GM12878 (cell line): ENCODE measurements at regions not wholly inside any gene's neighbourhood (a gene's known extent, or its start where the extent isn't known, plus 50 kb on each side); places are given as distances from the start of the nearest gene placed in this dataset.

Experiments used
- ATAC-seq: fragments of 200-7000 bp; cut with Tn5 transposase; 3 replicates; pipeline ENCODE4 v1.9.1; 2020; ENCODE audit warnings: mild to moderate bottlenecking, moderate library complexity
- BruUV-seq: library from RNA; stranded (reverse); fragments of 400-500 nt; replicated peaks from 2 replicates; lab custom pipeline; 2021; lab: Mats Ljungman, UMichigan
- CTCF ChIA-PET: fragments of 300-600 bp; sonication (Branson Sonifier 250); formaldehyde crosslinking; extraction: SDS; loops from one replicate; lab custom pipeline; 2021; ENCODE audit warnings: inconsistent platforms; lab: Yijun Ruan, JAX
- POLR2A ChIA-PET: fragments of 350-600 bp; formaldehyde crosslinking; extraction: SDS; loops from one replicate; lab custom pipeline; 2021; ENCODE audit warnings: inconsistent platforms; lab: Charles Lee
- RAD21 ChIA-PET: fragments of 300-600 bp; sonication (Branson Sonifier 250); formaldehyde crosslinking; loops from one replicate; lab custom pipeline; 2023; ENCODE audit warnings: antibody characterized with exemption; ENCODE audit not compliant: unreplicated experiment; lab: Charles Lee
- SMC1A ChIA-PET: fragments of 300-600 bp; sonication (Branson Sonifier 250); formaldehyde crosslinking; loops from one replicate; lab custom pipeline; 2023; ENCODE audit not compliant: unreplicated experiment, uncharacterized antibody; lab: Charles Lee
- DNase-seq: peaks from one replicate; pipeline ENCODE4 v3.0.0-alpha.2; 2011; ENCODE audit warnings: low read depth, low spot score
- FAIRE-seq: peaks from 3 replicates; lab custom pipeline; 2011; peaks lifted over from hg19 to GRCh38; lab: Jason Lieb, UNC
- H2AFZ ChIP-seq: 2 replicates; pipeline ENCODE4 v1.6.0; 2011; ENCODE audit warnings: low read depth, low read length, control low read depth; ENCODE audit not compliant: control insufficient read depth
- H3K27ac ChIP-seq: 2 replicates; pipeline ENCODE4 v1.5.1; 2011; ENCODE audit warnings: control low read depth; ENCODE audit not compliant: control insufficient read depth, insufficient read depth
- H3K27me3 ChIP-seq, 2 experiments: replicated peaks in 1 of 2; 2 replicates each; pipeline versions ENCODE4 v1.6.0 to v1.6.1; 2011; ENCODE audit warnings: low read length in 1 of 2; ENCODE audit not compliant: control insufficient read depth in 2 of 2, insufficient read depth in 2 of 2
- H3K36me3 ChIP-seq, 2 experiments: 2 replicates each; pipeline ENCODE4 v1.5.1; 2011; ENCODE audit warnings: low read length in 1 of 2; ENCODE audit not compliant: control insufficient read depth in 2 of 2, insufficient read depth in 2 of 2
- H3K4me1 ChIP-seq: 2 replicates; pipeline ENCODE4 v1.6.1; 2011; ENCODE audit warnings: mild to moderate bottlenecking, low read length, moderate library complexity, mixed read lengths; ENCODE audit not compliant: control insufficient read depth, insufficient read depth
- H3K4me2 ChIP-seq: 2 replicates; pipeline ENCODE4 v1.6.0; 2011; ENCODE audit warnings: control low read depth; ENCODE audit not compliant: control insufficient read depth, insufficient read depth
- H3K4me3 ChIP-seq: fragments of 200-600 bp; sonication (generic); 2 replicates; pipeline ENCODE4 v1.5.1; 2016
- H3K79me2 ChIP-seq: 2 replicates; pipeline ENCODE4 v1.6.0; 2011; ENCODE audit warnings: low read length; ENCODE audit not compliant: control insufficient read depth, insufficient read depth
- H3K9ac ChIP-seq: 2 replicates; pipeline ENCODE4 v1.8.0; 2011; ENCODE audit warnings: low read length, control low read depth, mixed read lengths; ENCODE audit not compliant: control insufficient read depth, insufficient read depth
- H3K9me3 ChIP-seq: replicated peaks from 3 replicates; pipeline ENCODE4 v1.5.1; 2011; ENCODE audit warnings: mild to moderate bottlenecking, low read length; ENCODE audit not compliant: control insufficient read depth, insufficient read depth
- H4K20me1 ChIP-seq: 2 replicates; pipeline ENCODE4 v1.6.0; 2011; ENCODE audit not compliant: control insufficient read depth, insufficient read depth
- ASH2L ChIP-seq: fragments of 300-600, 200-600 bp; sonication (generic); IDR thresholded peaks from 2 replicates; pipeline ENCODE4 v1.6.1; 2017; ENCODE audit warnings: low read depth, mild to moderate bottlenecking, borderline replicate concordance
- CREM ChIP-seq: IDR thresholded peaks from 2 replicates; pipeline ENCODE4 v1.6.1; 2014; ENCODE audit warnings: antibody characterized with exemption, low read depth
- CTCF ChIP-seq, 3 experiments: IDR thresholded peaks in 2 of 3; conservative IDR thresholded peaks in 1 of 3; 2 replicates each; pipeline ENCODE4 v1.5.1; 2011; ENCODE audit warnings: low read depth in 3 of 3, low read length in 3 of 3, mild to moderate bottlenecking in 3 of 3, control low read depth in 2 of 3, moderate library complexity in 2 of 3, inconsistent platforms in 1 of 3, mixed read lengths in 1 of 3; ENCODE audit not compliant: control insufficient read depth in 2 of 3, insufficient read depth in 1 of 3; ENCODE audit errors: extremely low read depth in 1 of 3
- NFXL1 ChIP-seq: fragments of 450-650 bp; IDR thresholded peaks from 2 replicates; pipeline ENCODE4 v1.6.1; 2017; ENCODE audit warnings: antibody characterized with exemption, mild to moderate bottlenecking, borderline replicate concordance
- NFYB ChIP-seq: IDR thresholded peaks from 2 replicates; pipeline ENCODE4 v1.6.1; 2011; ENCODE audit warnings: low read depth, mild to moderate bottlenecking, low read length, improper control_type of control experiment, moderate library complexity; ENCODE audit not compliant: insufficient read depth
- SIN3A ChIP-seq: IDR thresholded peaks from 2 replicates; pipeline ENCODE4 v1.6.1; 2012; ENCODE audit warnings: low read depth, low read length, improper control_type of control experiment
- STAT3 ChIP-seq: IDR thresholded peaks from 2 replicates; pipeline ENCODE4 v1.6.1; 2011; ENCODE audit warnings: low read depth, low read length, improper control_type of control experiment
- WGBS: methylation state at CpG from one replicate; pipeline ENCODE4 v1.1.6; 2016; ENCODE audit warnings: low lambda C conversion rate; ENCODE audit not compliant: insufficient replicate concordance, insufficient coverage; ENCODE audit errors: missing lambda C conversion rate; 5-methylcytosine and 5-hydroxymethylcytosine counted together
- in situ Hi-C: fragments of 300-500 bp; cut with MboI; formaldehyde crosslinking; loops from 9 replicates; pipeline ENCODE4 v1.14.3; 2018; ENCODE audit warnings: mixed read lengths
- intact Hi-C: fragments of 100-400 bp; cut with micrococcal nuclease; formaldehyde crosslinking; loops from one replicate; pipeline ENCODE4 v1.14.2; 2022; ENCODE audit not compliant: unreplicated experiment
- TF ChIP-seq, protein P1 (sequence below): fragments of 450-650 bp; formaldehyde crosslinking; IDR thresholded peaks from 2 replicates; pipeline ENCODE4 v1.4.0; 2022; ENCODE audit warnings: mild to moderate bottlenecking, moderate library complexity

DNA sequence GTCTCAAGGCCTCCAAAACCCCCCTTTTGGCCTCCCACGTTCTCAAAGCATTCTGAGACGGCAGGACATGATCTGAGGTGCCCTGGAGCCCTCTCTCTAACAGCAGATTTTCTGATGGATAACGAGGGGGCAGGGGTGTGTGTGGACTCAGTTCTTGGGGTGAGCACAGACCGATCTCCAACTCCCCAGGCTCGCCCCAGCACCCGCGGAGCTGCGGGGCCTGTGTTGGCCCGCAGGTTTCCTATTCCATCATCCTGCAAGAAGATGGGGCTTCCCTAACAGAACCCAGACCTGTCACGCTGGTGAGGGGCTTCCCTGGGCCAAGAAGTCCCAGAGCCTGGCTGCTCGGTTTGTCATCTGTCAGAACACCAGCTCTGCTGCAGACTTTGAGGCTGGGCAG, 196.1 kb downstream of the ANAPC1 start:
- no peak for FAIRE-seq
- ATAC-seq: peak; percentile 34
- ChIA-PET POLR2A (no interaction called here), SMC1A (interaction anchor here (0.6 kb wide), 1 partner anchor 55 kb away, joined by 3 read pairs; no protein-coding TSS in a partner anchor), RAD21 (no interaction called here), CTCF (no interaction called here)
- Histone ChIP-seq H3K27me3 (no peaks in the 10 kb centered on the region; a peak in 2 of 4 replicates), H2AFZ (no peak overlapping the region), H3K27ac (no peak overlapping the region), H3K36me3 (no peaks in the 10 kb centered on the region), H3K79me2 (no peaks in the 10 kb centered on the region), H3K9me3 (no peaks in the 10 kb centered on the region), H3K4me2 (no peak overlapping the region), H4K20me1 (no peaks in the 10 kb centered on the region), H3K4me3 (no peak overlapping the region), H3K4me1 (no peaks in the 10 kb centered on the region), H3K9ac (no peak overlapping the region)
- intact Hi-C loops: no loop called here
- 9% methylated on average over 11 of the region's 11 CpGs for WGBS
- in situ Hi-C loops: loop anchor here (25.0 kb wide), 1 partner anchor 1526 kb away; no protein-coding TSS in a partner anchor
- no peak for DNase-seq
- no TSS peak for BruUV-seq
- no peak for TF ChIP-seq STAT3
- no peak for TF ChIP-seq CREM
- TF ChIP-seq, protein P1, sequence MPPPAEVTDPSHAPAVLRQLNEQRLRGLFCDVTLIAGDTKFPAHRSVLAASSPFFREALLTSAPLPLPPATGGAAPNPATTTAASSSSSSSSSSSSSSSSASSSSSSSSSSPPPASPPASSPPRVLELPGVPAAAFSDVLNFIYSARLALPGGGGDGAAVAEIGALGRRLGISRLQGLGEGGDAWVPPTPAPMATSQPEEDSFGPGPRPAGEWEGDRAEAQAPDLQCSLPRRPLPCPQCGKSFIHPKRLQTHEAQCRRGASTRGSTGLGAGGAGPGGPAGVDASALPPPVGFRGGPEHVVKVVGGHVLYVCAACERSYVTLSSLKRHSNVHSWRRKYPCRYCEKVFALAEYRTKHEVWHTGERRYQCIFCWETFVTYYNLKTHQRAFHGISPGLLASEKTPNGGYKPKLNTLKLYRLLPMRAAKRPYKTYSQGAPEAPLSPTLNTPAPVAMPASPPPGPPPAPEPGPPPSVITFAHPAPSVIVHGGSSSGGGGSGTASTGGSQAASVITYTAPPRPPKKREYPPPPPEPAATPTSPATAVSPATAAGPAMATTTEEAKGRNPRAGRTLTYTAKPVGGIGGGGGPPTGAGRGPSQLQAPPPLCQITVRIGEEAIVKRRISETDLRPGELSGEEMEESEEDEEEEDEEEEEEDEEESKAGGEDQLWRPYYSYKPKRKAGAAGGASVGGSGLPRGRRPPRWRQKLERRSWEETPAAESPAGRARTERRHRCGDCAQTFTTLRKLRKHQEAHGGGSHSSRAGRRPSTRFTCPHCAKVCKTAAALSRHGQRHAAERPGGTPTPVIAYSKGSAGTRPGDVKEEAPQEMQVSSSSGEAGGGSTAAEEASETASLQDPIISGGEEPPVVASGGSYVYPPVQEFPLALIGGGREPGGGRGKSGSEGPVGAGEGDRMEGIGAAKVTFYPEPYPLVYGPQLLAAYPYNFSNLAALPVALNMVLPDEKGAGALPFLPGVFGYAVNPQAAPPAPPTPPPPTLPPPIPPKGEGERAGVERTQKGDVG (CRISPR knock-in tag): no peak
- no peak for TF ChIP-seq NFYB
- TF ChIP-seq CTCF (IDR thresholded peaks at IDR 0.05 in 2 of 3, conservative IDR thresholded peaks at IDR 0.05 in 1 of 3; ENCODE audit: control insufficient read depth in 2 of 3, extremely low read depth in 1 of 3, insufficient read depth in 1 of 3, low read depth in 3 of 3, low read length in 3 of 3): no peak
- no peak for TF ChIP-seq NFXL1
- TF ChIP-seq ASH2L: no peak
- TF ChIP-seq SIN3A: no peak
